Lower lobe of right lung (tissue), 2 donors: ENCODE measurements at regions not wholly inside any gene's neighbourhood (a gene's known extent, or its start where the extent isn't known, plus 50 kb on each side); places are given as distances from the start of the nearest gene placed in this dataset.

Experiments used
- ATAC-seq, 2 donors: fragments of 200-7000 bp; cut with Tn5 transposase; one replicate each; pipeline ENCODE4 v1.9.1; 2020 to 2022; ENCODE audit warnings: mild to moderate bottlenecking in 2 of 2, moderate library complexity in 2 of 2
- DNase-seq: peaks from one replicate; pipeline ENCODE4 v3.0.0-alpha.2; 2020
- H3K27ac ChIP-seq: fragments of 200-600 bp; one replicate; pipeline ENCODE4 v1.8.0; 2022
- H3K27me3 ChIP-seq: fragments of 200-600 bp; one replicate; pipeline ENCODE4 v1.8.0; 2022; ENCODE audit warnings: low read depth
- H3K36me3 ChIP-seq: fragments of 200-600 bp; one replicate; pipeline ENCODE4 v1.8.0; 2022; ENCODE audit warnings: mild to moderate bottlenecking
- H3K4me1 ChIP-seq: fragments of 200-600 bp; one replicate; pipeline ENCODE4 v1.8.0; 2022
- H3K4me3 ChIP-seq: fragments of 200-600 bp; one replicate; pipeline ENCODE4 v1.8.0; 2022; ENCODE audit warnings: mild to moderate bottlenecking
- H3K9me3 ChIP-seq: fragments of 200-600 bp; one replicate; pipeline ENCODE4 v1.8.0; 2022
- CTCF ChIP-seq: fragments of 200-600 bp; IDR thresholded peaks from one replicate; pipeline ENCODE4 v1.8.0; 2022; ENCODE audit warnings: antibody characterized with exemption, mild to moderate bottlenecking
- intact Hi-C: fragments of 100-400 bp; cut with DNase I; formaldehyde crosslinking; loops from one replicate; pipeline ENCODE4 v1.11.0; 2022
- donor health status: DM: no; HTN: yes; CAD: no; lungs with severe emphysema.

- intact Hi-C loops: no loop called here
- no peak for TF ChIP-seq CTCF
- H3K4me1 ChIP-seq: no peaks in the 10 kb centered on the region
- H3K36me3 ChIP-seq: no peaks in the 10 kb centered on the region
- H3K27me3 ChIP-seq: no peaks in the 10 kb centered on the region
- no peak for ATAC-seq
- H3K9me3 ChIP-seq: no peaks in the 10 kb centered on the region
- H3K27ac ChIP-seq: no peak overlapping the region
- DNase-seq: no peak
- no peak overlapping the region for H3K4me3 ChIP-seq
These were observed 191.0 kb upstream of the S1PR3 start for GRCh38 chr9:88800329-88800682.

DNA sequence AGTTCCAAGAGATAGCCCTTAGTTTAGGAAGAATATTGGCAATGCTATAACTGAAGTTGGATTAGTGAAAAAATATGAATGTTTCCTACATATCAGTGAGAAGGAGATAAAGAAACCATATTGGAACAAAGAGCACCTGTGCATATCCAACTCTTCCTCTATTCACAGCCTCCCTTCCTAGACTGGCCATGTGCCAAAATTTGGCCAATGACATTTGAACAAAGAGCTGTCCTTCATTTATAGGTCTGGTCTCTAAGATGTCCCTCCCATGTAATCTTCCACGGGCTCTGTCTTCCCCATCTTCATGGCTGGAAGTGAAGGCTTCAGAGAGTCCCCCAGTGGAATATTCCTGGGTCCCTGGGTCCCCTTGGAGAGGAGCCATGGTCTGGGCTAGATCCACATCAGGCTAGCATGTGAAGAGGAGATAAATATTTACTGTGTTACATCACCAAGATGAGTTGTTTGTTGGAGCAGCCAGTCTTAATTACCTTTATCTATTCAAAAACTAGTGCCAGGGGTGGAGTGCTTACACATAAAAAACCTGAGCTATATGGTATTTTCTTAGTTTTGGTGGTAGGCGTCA lies 190.0 kb upstream of the S1PR3 start:
- intact Hi-C loops: no loop called here
- H3K4me3 ChIP-seq: no peak overlapping the region
- no peaks in the 10 kb centered on the region for H3K36me3 ChIP-seq
- H3K4me1 ChIP-seq: no peaks in the 10 kb centered on the region
- DNase-seq: no peak
- no peak for TF ChIP-seq CTCF
- H3K27me3 ChIP-seq: no peaks in the 10 kb centered on the region
- H3K27ac ChIP-seq: no peak overlapping the region
- no peaks in the 10 kb centered on the region for H3K9me3 ChIP-seq
- no peak for ATAC-seq

GRCh38 chr9:88802533-88802932 lies 188.7 kb upstream of the S1PR3 start:
- intact Hi-C loops: no loop called here
- ATAC-seq (no peak), DNase-seq (no peak)

GRCh38 chr9:88803546-88804253 lies 187.6 kb upstream of the S1PR3 start:
- Histone ChIP-seq H3K4me3 (no peak overlapping the region), H3K36me3 (no peaks in the 10 kb centered on the region), H3K4me1 (no peaks in the 10 kb centered on the region), H3K27me3 (no peaks in the 10 kb centered on the region), H3K27ac (no peak overlapping the region), H3K9me3 (no peaks in the 10 kb centered on the region)
- no peak for ATAC-seq
- no peak for TF ChIP-seq CTCF
- no peak for DNase-seq
- intact Hi-C loops: no loop called here

More at GRCh38 chr9:88802533-88802932, 188.7 kb upstream of the S1PR3 start:
- H3K27me3 ChIP-seq: no peaks in the 10 kb centered on the region
- H3K4me3 ChIP-seq: no peak overlapping the region
- no peak overlapping the region for H3K27ac ChIP-seq
- H3K4me1 ChIP-seq: no peaks in the 10 kb centered on the region
- no peaks in the 10 kb centered on the region for H3K36me3 ChIP-seq
- TF ChIP-seq CTCF: no peak
- no peaks in the 10 kb centered on the region for H3K9me3 ChIP-seq

DNA sequence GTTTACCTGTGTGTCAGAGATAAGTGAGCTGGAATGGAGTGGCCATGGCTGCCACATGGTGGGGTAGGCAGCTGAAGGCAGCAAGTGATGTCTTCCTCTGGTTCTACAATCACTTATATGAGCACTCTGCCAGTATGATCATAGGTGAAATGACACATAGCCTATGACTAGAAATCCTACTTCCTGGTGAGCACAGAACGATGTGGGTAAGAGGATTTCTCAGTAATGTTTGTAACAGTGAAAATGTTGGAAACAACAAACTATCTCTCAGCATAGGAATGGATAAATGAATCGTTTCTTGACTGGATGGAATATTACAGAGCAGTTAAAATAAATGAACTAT lies 187.0 kb upstream of the S1PR3 start:
- intact Hi-C loops: no loop called here
- Histone ChIP-seq H3K4me1 (no peaks in the 10 kb centered on the region), H3K9me3 (no peaks in the 10 kb centered on the region), H3K36me3 (no peaks in the 10 kb centered on the region), H3K27me3 (no peaks in the 10 kb centered on the region), H3K4me3 (no peak overlapping the region), H3K27ac (no peak overlapping the region)
- TF ChIP-seq CTCF: no peak
- DNase-seq: no peak
- no peak for ATAC-seq
